KMS-11 (cell line): ENCODE measurements at regions not wholly inside any gene's neighbourhood (a gene's known extent, or its start where the extent isn't known, plus 50 kb on each side); places are given as distances from the start of the nearest gene placed in this dataset.

Source experiments
- H2AFZ ChIP-seq: fragments of 200-600 bp; sonication (generic); 2 replicates; pipeline ENCODE4 v1.6.1; 2016; ENCODE audit warnings: antibody characterized with exemption, mixed run types, low read depth
- H3K27ac ChIP-seq: fragments of 200-600 bp; sonication (generic); 2 replicates; pipeline ENCODE4 v1.6.1; 2016; ENCODE audit warnings: mild to moderate bottlenecking, mixed run types
- H3K27me3 ChIP-seq: fragments of 200-600 bp; sonication (generic); 2 replicates; pipeline ENCODE4 v1.6.1; 2017; ENCODE audit warnings: mild to moderate bottlenecking, low read depth, mixed run types, moderate library complexity; ENCODE audit not compliant: insufficient read depth
- H3K36me3 ChIP-seq: fragments of 200-600 bp; sonication (generic); 2 replicates; pipeline ENCODE4 v1.6.1; 2017; ENCODE audit warnings: mild to moderate bottlenecking, mixed run types; ENCODE audit not compliant: insufficient read depth
- H3K4me1 ChIP-seq: fragments of 200-600 bp; sonication (generic); 2 replicates; pipeline ENCODE4 v1.6.1; 2016; ENCODE audit warnings: mild to moderate bottlenecking, low read depth, mixed run types; ENCODE audit not compliant: poor library complexity, severe bottlenecking
- H3K4me2 ChIP-seq: fragments of 200-600 bp; sonication (generic); 2 replicates; pipeline ENCODE4 v1.7.0; 2016; ENCODE audit warnings: mild to moderate bottlenecking, mixed run types
- H3K4me3 ChIP-seq: fragments of 200-600 bp; sonication (generic); IDR thresholded peaks from 2 replicates; pipeline ENCODE4 v1.6.1; 2017; ENCODE audit warnings: low read depth, low read length, mixed read lengths; ENCODE audit not compliant: insufficient read depth
- H3K79me2 ChIP-seq: fragments of 200-600 bp; sonication (generic); 2 replicates; pipeline ENCODE4 v1.6.1; 2016; ENCODE audit warnings: low read depth, mixed run types; ENCODE audit not compliant: insufficient read depth
- H3K9ac ChIP-seq: fragments of 200-600 bp; sonication (generic); 2 replicates; pipeline ENCODE4 v1.6.1; 2016; ENCODE audit warnings: mild to moderate bottlenecking, mixed run types
- H4K20me1 ChIP-seq: fragments of 200-600 bp; sonication (generic); 2 replicates; pipeline ENCODE4 v1.6.1; 2016; ENCODE audit warnings: mild to moderate bottlenecking, mixed run types; ENCODE audit not compliant: insufficient read depth
- CTCF ChIP-seq: fragments of 200-600 bp; sonication (generic); conservative IDR thresholded peaks from 2 replicates; pipeline ENCODE4 v1.6.1; 2017; ENCODE audit warnings: low read depth, mild to moderate bottlenecking, antibody characterized with exemption, low read length, moderate library complexity, mixed read lengths

GRCh38 chr16:6160303-6160702, 1062.7 kb upstream of the EEF2KMT start:
- no peaks in the 10 kb centered on the region for H3K27me3 ChIP-seq
- H3K4me3 ChIP-seq = no peak overlapping the region
- H3K36me3 ChIP-seq = no peaks in the 10 kb centered on the region
- H2AFZ ChIP-seq = no peak overlapping the region
- H3K27ac ChIP-seq = no peak overlapping the region
- TF ChIP-seq CTCF = no peak
- H3K4me2 ChIP-seq = no peak overlapping the region
- H3K9ac ChIP-seq = no peak overlapping the region
- H3K4me1 ChIP-seq = no peaks in the 10 kb centered on the region
- H3K79me2 ChIP-seq = no peaks in the 10 kb centered on the region
- no peaks in the 10 kb centered on the region for H4K20me1 ChIP-seq

GRCh38 chr16:6157806-6158205, 1060.2 kb upstream of the EEF2KMT start:
- TF ChIP-seq CTCF = no peak
- Histone ChIP-seq H3K27me3 (no peaks in the 10 kb centered on the region), H3K4me2 (no peak overlapping the region)

GRCh38 chr16:6155271-6155670, 1057.7 kb upstream of the EEF2KMT start:
- H3K36me3 ChIP-seq = no peaks in the 10 kb centered on the region
- no peak for TF ChIP-seq CTCF
- no peak overlapping the region for H3K4me2 ChIP-seq
- H3K27ac ChIP-seq = no peak overlapping the region
- no peaks in the 10 kb centered on the region for H3K4me1 ChIP-seq
- H3K27me3 ChIP-seq = no peaks in the 10 kb centered on the region
- H3K79me2 ChIP-seq = no peaks in the 10 kb centered on the region
- no peaks in the 10 kb centered on the region for H4K20me1 ChIP-seq
- no peak overlapping the region for H3K4me3 ChIP-seq
- H3K9ac ChIP-seq = no peak overlapping the region
- no peak overlapping the region for H2AFZ ChIP-seq

More at GRCh38 chr16:6157806-6158205, 1060.2 kb upstream of the EEF2KMT start:
- Histone ChIP-seq H3K4me3 (no peak overlapping the region), H3K79me2 (no peaks in the 10 kb centered on the region), H4K20me1 (no peaks in the 10 kb centered on the region), H3K27ac (no peak overlapping the region), H3K4me1 (no peaks in the 10 kb centered on the region), H3K36me3 (no peaks in the 10 kb centered on the region), H3K9ac (no peak overlapping the region), H2AFZ (no peak overlapping the region)

GRCh38 chr16:6153901-6154300, 1056.3 kb upstream of the EEF2KMT start:
- no peak overlapping the region for H3K4me3 ChIP-seq
- H3K79me2 ChIP-seq = no peaks in the 10 kb centered on the region
- no peak overlapping the region for H3K27ac ChIP-seq
- H3K4me2 ChIP-seq = no peak overlapping the region
- H3K4me1 ChIP-seq = no peaks in the 10 kb centered on the region
- H4K20me1 ChIP-seq = no peaks in the 10 kb centered on the region
- no peak for TF ChIP-seq CTCF
- no peaks in the 10 kb centered on the region for H3K36me3 ChIP-seq
- no peaks in the 10 kb centered on the region for H3K27me3 ChIP-seq
- H2AFZ ChIP-seq = no peak overlapping the region
- no peak overlapping the region for H3K9ac ChIP-seq
